Stimulated activated CD8-positive, alpha-beta memory T cell treated with anti-CD3 and anti-CD28 coated beads, Interleukin-15, amount 100 ng/mL, for 4 hours (primary cell): ENCODE measurements at regions not wholly inside any gene's neighbourhood (a gene's known extent, or its start where the extent isn't known, plus 50 kb on each side); places are given as distances from the start of the nearest gene placed in this dataset.
"Not testable (repeated sequence)": the region's sequence is repeated elsewhere in the genome, so short reads cannot be mapped to it uniquely, and the experiment has no call there.

Source experiments
- DNase-seq, 2 donors: peaks; one replicate each; pipeline ENCODE4 v3.0.0-alpha.2; 2020; ENCODE audit warnings: low read depth in 2 of 2

DNA sequence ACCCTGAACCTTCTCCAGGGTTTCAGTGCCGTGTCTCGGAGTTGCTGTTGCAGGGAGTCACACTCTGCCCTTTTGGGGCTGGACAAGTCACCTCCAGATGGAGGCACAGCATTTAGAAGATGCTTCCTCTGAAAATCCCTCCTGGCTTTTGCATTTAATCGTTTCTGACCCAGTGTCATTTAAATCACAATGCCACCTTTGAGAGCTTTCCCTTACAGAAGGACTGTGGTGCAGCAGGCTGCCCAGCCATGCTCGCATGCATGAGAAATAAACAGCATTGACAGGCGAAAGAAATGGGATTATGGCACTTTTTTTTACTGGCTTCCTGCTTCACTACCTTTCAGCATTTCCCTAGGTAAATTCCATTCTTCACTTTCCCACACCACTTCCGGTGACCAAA is 113.4 kb upstream of the DYRK2 start:
- no peak for DNase-seq

DNA sequence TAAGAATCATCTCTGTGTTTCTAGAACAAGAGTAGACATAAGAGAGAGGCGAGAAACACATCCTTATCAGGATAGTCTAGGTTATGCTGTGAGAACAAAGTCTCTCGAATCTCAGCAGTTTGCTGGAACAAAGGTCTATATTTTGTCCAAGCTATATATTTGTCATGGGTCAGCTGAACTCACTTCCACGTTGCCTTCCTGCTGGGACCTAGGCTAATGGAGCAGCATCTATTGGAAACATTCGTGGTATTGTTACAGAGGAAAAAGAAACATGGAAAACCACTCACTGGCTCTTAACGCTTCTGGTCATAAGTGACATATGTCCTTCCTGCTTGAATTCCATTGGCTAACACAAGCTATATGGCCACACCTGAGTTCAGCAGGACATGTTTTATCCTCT is 112.6 kb upstream of the DYRK2 start:
- no peak for DNase-seq

DNA sequence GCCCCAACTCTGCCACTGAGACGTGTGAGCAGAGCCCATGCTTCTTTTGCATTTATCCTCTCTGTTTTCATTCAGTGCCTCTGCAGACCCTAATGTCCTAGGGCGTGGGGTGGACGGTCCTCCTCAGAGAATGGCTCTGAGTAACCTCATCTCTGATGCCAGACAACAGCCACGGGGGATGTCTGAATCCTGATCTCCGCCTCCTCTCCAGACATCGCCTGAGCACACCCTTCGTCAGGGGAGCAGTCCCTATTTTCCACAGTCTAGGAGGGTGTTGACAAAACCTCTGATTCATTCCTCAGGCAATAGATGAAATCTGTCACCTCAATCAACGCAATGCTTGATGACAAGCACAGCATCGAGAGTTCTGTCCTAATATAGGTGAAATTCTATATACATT is 109.2 kb upstream of the DYRK2 start:
- DNase-seq, result no peak

DNA sequence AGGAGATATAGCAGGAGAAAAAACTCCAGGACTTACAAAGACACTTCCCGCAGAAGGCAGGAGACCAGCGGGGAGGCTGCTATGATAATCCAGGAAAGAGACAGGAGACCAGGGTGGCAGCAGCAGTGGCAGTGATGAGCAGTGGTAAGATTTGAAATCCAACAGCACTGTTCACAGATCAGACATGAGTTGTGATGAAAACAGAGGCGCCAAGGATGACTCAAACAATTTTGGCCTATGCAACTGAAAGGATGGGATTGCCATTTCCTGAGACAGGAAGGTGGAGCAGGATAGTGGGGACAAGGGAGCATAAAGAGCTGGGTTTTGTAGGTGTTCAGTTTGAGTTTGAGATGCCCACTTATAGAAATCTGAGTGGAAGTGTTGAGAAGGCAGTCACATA is 108.6 kb upstream of the DYRK2 start:
- DNase-seq, result no peak

DNA sequence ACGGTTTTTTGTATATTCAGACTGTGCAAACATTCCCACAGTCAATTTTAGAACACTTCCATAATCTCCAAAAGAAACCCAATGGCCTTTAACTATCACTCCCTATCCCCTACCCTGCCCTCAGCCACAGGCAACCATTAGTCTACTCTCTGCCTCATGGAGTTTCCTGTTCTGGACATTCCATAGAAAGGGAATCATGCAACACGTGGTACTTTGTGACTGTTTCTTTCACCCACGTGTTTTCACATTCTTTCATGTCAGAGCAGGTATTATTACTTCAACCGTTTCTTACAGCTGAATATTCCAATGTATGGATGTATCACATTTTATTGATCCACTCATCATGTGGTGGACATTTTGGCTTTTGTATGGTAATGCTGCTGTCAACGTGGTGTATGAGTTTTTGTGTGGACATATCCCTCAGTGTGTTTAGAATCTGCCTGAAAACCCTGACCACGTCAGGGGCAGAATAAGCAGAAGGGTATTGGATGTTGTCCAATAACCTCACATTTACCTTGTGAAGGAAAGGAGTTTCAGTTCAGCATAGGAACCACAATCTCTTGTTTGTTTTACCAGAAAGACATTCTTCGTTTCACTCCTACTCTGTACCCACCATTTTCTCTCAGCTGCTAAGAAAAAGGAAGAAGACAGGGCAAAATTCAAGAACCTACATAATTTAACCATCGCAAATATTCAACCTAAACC is 107.5 kb upstream of the DYRK2 start:
- no peak for DNase-seq

DNA sequence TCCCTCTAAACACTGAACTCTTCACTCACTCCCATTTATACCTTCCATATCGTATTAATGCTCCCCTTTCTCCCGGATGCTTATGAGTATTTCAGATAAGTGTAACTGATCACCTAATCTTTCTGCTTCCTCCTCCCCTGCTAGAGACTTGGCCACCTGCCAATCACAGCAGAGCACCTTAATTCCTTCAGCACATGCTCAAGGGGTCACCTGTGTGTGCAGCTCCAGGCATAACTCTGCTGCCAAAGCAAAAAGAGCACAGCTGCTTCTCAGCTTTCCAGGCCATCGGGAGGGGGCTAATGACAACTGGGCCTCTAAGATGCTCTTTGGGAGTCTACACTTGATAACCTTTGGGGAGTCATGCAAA is 106.9 kb upstream of the DYRK2 start:
- DNase-seq, result no peak

DNA sequence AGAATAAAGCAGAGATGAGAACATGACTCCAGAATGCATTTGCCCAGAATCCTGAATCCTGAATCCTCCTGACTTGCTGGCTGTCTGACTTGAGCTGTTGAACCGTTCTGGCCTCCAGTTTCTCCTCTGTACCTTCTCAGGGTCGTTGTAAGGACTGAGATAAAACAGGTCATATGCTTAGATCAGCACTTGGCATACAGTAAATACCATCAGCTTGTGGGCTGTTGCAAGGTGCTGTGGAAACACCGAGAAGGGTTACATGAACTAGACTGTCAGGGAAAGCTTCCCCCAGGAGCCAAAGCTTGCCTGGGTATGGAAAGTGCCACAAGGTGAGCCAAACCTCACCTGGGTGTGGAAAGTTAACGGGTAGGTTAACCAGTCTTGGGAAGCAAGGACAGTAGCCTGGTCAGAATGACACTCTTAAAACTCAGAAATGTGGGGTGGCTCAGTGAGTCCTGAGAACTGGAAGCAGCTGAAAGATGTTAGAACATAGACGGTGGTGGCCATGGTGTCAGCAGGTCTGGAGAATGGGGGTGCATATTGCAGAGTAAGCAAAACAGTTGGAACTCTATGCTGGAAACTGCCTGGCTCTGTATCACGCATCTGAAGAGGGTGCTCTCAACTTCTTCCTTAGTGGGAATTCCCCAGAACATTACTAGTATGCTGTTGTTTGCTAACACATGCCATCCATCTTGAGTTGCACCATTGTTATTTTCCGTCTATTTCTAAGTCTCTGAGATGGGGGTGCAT is 105.3 kb upstream of the DYRK2 start:
- no peak for DNase-seq

DNA sequence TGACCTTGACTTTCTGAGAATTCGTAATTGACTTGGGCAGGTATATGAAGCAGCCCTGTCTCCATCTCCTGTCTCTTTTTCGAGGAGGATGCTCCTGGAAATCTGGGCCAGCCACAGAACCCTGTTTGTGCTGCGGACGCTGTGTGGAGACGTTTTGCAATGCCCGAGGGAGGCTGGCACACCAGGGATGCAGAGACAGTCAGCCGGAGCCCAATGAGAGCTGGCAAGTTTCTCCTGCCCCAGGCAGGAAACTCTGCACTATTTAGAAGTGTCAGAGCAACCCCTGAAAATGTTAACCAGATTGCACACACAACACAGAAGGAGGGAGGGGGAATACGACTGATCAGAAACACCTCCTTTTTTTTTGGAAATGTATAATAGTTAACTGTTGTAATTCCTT is 103.2 kb upstream of the DYRK2 start:
- no peak for DNase-seq

DNA sequence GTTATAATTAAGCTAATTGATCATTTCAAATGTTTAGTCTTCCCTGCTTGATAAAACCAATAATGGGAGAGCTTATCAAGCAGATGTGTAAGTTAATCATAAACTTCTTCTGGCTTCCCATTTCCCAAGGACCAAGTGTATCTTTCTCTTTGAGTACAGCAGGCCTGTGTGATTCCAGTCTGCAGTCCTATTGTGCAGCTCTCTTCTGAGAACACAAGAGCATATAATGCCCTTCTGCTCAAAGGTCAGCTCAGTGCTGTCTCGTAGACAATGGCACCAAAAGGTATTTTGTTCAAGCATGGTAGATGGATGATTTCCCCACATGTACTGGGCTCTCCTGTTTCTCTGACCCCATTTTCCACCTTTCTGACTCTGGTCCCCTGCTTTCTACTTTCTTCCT is 101.8 kb upstream of the DYRK2 start:
- no peak for DNase-seq

DNA sequence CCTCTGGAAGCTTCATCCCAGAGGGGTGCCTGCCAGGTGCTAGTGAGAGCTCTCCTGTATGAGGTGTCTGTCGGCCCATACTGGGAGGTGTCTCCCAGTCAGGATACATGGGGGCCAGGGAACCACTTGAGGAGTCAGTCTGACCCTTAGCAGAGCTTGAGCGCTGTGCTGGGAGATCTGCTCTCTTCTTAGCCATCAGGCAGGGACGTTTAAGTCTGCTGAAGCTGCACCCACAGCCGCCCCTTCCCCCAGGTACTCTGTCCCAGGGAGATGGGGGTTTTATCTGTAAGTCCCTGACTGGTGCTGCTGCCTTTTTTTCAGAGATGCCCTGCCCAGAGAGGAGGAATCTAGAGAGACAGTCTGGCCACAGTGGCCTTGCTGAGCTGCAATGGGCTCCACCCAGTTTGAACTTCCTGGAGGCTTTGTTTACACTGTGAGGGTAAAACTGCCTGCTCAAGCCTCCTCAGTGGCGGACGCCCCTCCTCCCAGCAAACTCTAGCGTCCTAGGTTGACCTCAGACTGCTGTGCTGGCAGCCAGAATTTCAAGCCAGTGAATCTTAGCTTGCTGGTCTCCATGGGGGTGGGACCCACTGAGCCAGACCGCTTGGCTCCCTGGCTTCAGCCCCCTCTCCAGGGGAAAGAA is 93.3 kb upstream of the DYRK2 start:
- DNase-seq, result not testable (repeated sequence)

DNA sequence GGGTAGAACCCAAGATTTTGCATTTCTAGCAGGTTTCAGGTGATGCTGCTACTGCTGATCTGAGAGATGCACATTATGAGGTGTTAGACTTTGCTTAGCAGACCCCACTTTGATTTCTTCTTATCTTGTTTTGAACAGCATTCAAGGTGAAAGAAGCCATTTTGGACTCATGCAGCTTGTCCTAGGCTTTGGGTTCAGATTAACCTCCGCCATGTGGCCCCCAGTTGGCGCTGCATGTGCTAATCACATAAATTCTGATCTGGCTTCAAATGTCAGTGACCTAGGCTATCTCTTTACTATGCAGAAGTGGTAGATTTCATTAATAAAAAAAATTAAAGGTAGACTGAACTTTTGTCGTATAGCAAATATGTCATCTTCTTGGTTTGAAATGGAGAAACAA is 89.8 kb upstream of the DYRK2 start:
- no peak for DNase-seq

DNA sequence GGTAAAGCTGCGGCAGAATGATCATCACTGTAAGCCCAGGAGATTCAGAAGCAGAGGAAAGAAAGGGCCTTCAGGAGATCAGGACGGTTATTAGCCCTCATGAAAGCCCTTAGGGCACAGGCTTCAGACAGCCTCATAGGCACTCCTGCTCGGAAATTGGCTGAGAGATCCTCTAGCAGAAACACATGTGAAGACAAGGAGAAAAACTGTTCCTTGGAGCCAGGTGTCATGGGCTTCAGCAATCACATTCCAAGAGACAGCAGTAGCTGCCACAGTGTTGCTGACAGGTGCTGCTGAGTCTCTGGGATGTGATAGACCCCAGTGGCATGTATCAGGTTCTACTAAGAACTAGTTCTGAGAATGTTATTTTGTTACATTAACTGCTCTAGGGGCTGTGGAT is 88.8 kb upstream of the DYRK2 start:
- no peak for DNase-seq

DNA sequence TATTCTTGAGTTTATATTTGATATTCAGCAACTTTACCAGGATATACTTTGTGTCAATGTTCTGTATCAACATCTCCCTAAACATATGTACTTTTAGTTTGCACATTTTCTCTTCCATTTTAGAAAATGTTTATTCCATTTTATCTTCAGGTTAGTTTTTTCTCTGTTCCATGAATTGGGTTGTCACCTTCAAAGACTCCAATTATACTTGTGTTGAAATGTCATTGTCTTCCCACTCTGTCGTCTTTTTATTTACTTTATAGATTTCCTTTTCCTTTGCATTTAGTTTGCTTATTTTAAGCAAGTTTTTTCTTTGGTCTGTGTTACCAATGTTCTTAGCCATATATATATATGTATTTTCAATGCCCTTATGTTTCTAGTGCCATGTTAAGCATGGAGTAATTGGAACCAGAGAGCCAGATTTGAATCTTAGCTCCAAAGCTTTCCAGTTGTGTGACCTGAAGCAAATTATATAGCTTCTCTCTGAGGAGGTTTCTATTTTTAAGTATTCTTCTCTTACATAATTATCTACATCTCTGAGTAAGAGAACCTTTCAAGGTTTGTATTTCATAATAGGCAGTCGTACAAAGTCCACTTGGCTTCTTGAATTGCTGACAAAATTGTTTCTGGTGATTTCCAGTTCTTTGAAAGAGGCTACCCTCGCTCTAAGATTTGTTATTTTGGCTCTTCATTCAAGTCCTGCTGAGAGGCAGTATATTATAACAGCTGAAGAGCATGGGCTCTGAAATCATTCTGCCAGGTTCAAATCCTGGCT is 85.8 kb upstream of the DYRK2 start:
- DNase-seq, result no peak

DNA sequence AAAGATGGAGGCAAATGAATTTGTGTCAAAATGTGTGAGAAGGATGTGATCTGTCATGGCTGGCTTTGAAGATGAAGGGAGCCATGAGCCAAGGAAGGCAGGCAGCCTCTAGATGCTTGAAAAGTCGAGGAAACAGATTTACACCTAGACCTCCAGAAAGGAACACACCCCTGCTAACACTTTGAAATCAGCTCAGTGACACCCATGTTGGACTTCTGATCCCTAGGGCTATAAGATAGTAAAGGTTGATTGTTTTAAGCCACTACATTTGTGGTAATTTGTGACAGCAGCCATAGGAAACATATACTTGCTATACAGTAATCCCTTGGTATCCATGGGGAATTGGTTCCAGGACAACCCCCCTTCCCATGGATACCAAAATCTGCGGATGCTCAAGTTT is 80.5 kb upstream of the DYRK2 start:
- DNase-seq, result no peak

DNA sequence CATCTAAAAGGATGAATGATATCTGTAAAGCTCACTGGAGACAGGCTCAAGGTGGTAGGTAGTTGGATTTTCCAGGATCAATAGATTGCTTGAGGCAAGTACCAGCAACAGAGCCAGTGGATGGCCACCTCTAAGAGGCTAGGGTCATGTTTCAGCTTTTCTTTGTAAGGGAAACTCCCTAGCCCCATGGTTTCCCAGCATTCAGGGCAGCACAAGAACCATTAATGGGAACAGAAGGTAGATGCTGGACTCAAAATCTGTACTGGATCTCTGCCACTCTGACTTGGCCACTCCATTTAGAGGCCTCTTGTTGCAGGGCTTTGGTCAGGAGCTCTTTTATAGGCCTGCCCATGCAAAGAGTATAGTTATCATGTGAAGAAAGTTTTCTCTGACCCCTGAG is 76.1 kb upstream of the DYRK2 start:
- DNase-seq, result no peak

DNA sequence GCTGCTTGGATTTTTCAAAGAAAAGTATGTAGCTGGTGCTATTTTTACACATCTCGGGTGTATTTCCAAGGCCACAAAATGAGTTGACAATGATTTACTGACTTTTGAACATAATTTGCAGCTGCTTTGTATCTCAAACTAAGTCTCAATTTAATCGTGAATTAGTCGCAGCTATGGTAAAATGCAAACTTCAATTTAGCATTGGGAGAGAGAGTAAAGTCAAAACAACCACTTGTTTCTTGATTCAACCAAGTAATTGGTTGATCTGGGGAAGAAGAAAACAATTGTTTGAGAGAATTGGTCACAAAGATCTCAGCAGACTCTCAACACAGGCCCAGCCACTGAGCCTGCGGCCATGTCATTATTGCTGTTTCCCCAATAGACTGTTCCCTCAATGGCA is 75.0 kb upstream of the DYRK2 start:
- DNase-seq, result no peak

DNA sequence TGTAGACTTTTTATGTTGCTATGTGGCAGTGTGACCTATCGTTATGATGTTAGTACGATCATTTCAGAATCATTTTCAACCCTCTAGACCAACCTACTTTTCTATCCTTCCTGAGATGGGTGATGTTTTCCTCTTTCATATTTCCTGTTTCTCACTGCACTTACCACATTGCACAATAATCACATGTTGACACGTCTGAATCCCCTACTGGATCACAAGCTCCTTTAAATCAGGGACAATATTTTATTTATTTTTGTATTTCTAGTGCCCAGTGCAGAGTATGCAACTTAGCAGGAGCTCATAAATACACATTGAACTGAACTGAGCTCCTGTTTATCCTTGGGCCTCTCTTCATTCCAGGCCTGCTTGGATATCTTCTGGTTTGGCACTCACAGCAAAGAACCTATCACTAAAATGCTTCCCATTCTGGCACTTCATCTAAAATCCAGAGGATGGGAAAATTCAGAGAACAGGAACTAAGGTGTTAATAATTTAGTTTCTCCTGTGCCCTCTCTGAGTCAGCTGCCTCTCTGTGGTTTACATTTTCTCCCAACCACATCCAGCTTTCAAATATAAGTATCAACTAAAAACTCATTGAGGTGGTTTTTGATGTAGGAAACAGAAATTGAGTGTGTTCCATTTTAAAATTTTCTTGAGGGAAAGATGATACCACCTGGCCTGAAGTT is 69.4 kb upstream of the DYRK2 start:
- no peak for DNase-seq

DNA sequence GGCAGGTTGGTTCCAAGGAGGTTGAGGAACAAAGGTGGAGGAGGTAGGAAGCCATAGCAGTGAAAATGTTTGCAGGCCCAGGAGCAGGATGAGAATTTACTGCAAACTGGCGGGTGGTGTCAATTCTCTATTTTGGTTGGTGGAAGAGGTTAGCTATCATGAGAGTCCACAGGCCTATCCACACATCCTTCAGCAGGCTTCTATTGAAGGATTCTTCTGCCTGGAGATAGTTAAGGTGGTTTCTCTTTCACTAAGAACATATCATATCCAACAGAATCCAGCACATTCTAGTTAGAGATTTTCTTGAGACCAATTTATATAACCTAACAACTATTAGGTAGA is 68.9 kb upstream of the DYRK2 start:
- DNase-seq, result no peak

DNA sequence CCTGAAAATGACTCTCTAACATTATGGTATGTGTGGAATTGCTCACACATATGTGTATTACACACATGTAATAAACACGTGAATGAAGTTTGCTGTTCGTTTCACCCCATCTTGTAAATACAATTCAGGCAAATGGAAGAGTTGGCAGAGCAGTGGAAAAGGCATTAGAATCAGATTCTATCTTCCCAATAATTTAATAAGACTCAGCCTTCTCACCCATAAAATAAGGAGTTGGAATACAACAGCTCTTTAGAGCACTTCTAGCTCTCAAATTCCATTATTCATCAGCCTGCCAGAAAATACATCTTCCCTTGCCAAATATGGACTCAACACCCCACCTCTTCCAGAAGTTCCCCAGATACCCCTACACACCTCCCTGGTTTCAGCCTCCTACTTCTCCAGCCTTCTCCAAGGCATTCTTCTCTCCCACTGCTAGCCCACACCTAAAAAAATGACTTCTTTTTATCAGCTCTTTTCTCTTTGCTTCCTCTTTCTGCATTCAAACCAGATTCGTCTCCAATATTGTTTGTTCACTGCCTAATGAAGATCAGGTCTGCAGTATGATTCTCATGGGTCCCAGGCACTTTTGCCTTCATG is 66.2 kb upstream of the DYRK2 start:
- DNase-seq, result no peak

DNA sequence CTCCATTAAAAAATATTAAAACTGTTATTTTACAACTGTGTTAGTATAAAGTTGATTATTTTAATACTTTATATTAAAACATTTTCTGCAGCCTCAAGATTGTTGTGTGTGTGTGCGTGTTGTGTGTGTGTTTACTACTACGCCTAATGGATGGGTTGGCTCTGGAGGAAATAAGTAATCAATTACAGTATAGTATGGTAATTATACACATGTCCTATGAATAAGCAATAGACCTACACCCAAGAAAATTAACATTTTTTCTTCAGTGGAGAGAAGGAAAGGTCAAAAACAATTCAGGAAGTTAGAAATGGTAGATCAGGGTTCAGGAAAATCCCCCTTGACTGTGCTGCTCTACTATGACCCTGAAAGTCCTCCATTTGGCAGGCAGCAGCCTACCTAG is 65.7 kb upstream of the DYRK2 start:
- DNase-seq, result no peak

DNA sequence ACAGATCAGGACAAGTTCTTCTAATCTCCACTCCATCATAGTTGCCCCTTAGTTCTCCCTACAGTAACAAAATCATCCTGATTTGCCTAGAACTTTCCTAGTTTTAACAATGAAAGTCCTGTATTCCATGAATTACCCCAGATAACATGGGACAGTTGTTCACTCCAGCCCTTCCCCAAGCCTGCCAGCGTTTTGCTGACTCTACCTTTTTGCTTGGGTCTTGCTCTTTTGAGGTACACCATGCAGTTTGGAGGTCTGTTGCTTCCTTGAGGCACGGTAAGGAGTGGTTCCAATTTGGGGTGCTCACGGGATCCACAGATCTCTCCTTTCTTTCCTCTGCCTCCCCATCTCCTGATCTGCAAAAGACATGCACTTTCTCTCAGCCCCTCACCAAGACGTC is 61.6 kb upstream of the DYRK2 start:
- DNase-seq, result no peak

DNA sequence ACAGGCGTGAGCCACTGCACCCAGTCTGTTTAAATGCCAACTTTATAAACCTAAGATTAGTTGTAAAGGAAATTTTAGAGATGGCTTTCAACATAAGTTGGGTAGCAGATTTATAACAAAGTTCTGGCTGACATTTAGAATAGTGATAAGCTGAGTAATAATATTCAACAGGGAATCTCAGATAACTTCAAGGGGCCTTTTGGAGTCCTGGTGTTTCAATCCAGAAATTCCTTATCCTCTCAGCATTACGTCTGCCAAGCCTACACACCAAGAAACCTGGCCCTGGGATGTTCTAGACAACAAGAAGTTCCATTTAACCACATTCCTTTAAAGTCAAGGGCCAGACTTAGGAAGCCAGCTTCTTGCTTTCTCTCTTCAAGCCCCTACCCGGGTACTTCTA is 59.5 kb upstream of the DYRK2 start:
- no peak for DNase-seq
